KOPT-K1 (cell line): ENCODE measurements at regions not wholly inside any gene's neighbourhood (a gene's known extent, or its start where the extent isn't known, plus 50 kb on each side); places are given as distances from the start of the nearest gene placed in this dataset.

ENCODE experiments used
- H3K27ac ChIP-seq: fragments of 200-600 bp; sonication (generic); 2 replicates; pipeline ENCODE4 v1.5.1; 2016; ENCODE audit warnings: antibody characterized with exemption, mild to moderate bottlenecking, low read depth, low read length; ENCODE audit not compliant: poor library complexity, severe bottlenecking
- H3K36me3 ChIP-seq: fragments of 200-600 bp; sonication (generic); 2 replicates; pipeline ENCODE4 v1.5.1; 2017; ENCODE audit warnings: antibody characterized with exemption, mild to moderate bottlenecking, low read length, moderate library complexity; ENCODE audit not compliant: insufficient read depth
- H3K9me3 ChIP-seq: fragments of 200-600 bp; sonication (generic); 2 replicates; pipeline ENCODE4 v1.5.1; 2017; ENCODE audit warnings: antibody characterized with exemption, low read length, mild to moderate bottlenecking; ENCODE audit not compliant: insufficient read depth, poor library complexity, severe bottlenecking

GRCh38 chr17:33438578-33438977, 145.5 kb upstream of the ASIC2 start:
- H3K27ac ChIP-seq = no peak overlapping the region
- no peaks in the 10 kb centered on the region for H3K9me3 ChIP-seq
- H3K36me3 ChIP-seq = no peaks in the 10 kb centered on the region

GRCh38 chr17:33442320-33442719, 149.2 kb upstream of the ASIC2 start:
- no peaks in the 10 kb centered on the region for H3K36me3 ChIP-seq

DNA sequence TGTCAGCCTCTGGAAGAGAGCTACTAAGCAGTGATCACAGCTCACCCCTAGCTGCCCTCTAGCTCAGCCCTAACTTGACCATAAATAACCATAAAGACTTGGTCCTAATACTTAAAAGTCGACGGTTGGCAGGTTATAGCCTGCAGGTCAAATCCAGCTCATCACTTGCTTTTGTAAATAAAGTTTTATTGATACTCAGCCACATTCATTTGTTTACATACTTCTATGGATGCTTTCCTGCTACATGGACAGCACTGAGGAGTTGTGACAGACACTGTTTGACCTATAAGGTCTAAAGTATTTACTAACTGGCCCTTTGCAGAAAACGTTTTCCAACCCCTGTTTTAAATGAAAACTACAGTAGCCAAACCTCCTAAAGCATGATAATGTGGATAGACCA, 151.6 kb upstream of the ASIC2 start:
- H3K27ac ChIP-seq = no peak overlapping the region
- no peaks in the 10 kb centered on the region for H3K9me3 ChIP-seq
- H3K36me3 ChIP-seq = no peaks in the 10 kb centered on the region

More at GRCh38 chr17:33442320-33442719, 149.2 kb upstream of the ASIC2 start:
- no peak overlapping the region for H3K27ac ChIP-seq
- H3K9me3 ChIP-seq = no peaks in the 10 kb centered on the region

DNA sequence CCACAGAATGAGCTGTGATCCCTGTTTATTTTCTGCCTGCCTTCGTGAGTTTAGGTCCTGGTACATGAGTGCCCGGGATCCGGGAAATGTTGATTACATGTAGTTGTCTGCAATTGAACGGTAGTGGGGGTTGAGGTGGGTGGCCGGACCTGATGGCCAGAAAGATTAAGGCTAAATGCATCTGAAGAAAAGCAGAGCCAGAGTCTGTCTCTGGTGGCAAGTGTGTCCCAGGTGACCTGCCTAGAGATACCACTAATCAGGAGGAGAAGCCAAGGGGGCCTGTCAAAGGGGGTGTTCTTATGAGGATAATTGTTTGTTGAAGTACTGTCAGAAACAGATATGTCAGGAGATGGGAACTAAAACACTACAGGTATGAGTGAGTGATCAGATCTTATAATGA, 154.0 kb upstream of the ASIC2 start:
- no peaks in the 10 kb centered on the region for H3K36me3 ChIP-seq
- no peaks in the 10 kb centered on the region for H3K9me3 ChIP-seq
- no peak overlapping the region for H3K27ac ChIP-seq

GRCh38 chr17:33451221-33451620, 158.1 kb upstream of the ASIC2 start:
- no peaks in the 10 kb centered on the region for H3K36me3 ChIP-seq
- H3K9me3 ChIP-seq = no peaks in the 10 kb centered on the region
- no peak overlapping the region for H3K27ac ChIP-seq

GRCh38 chr17:33457477-33457876, 164.4 kb upstream of the ASIC2 start:
- H3K27ac ChIP-seq = no peak overlapping the region
- H3K9me3 ChIP-seq = no peaks in the 10 kb centered on the region
- H3K36me3 ChIP-seq = no peaks in the 10 kb centered on the region

DNA sequence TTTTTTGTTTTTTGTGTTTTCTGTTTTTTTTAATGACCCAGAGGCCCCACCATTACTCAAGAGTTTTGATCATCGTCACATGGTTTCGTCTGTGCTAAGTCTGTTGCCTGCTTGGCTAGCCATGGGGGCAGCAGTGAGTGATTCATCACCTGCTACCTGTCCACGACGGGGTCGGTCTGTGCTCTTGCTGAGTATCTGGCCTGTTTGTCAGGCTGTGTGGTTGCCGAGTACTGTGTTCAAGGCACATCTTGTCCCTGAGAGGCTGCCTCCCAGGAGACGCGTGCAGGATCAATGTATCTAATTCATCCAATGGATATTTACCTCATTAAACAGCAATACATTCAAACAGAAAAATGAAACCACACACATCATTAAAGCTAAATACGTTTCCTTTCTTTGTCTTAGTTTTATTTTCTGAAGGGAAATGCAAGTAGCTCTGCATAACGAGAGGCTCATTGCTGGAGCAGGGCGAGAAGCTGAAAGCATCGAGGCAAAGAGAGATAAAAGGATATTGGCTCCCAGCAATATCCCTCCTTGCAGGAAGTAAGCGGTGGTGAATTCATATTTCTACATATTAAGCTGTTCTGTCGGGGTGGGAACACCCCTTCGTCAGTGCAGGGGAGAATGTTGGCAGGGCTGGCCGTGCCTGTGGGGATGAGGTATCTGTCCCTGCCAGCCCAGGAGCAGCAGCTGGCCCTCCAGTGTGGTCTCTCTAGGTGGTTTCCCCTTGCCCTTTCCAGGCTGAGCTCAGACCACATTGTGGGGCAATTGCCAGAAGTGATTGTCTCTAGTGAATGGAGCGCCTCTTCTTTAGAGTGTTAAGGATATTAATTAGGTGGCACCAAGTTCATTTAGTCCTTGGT, 166.2 kb upstream of the ASIC2 start:
- no peak overlapping the region for H3K27ac ChIP-seq
- no peaks in the 10 kb centered on the region for H3K36me3 ChIP-seq
- no peaks in the 10 kb centered on the region for H3K9me3 ChIP-seq

GRCh38 chr17:33460781-33461450, 167.8 kb upstream of the ASIC2 start:
- Histone ChIP-seq H3K9me3 (no peaks in the 10 kb centered on the region), H3K36me3 (no peaks in the 10 kb centered on the region), H3K27ac (no peak overlapping the region)

- no peak overlapping the region for H3K27ac ChIP-seq
- H3K9me3 ChIP-seq = no peaks in the 10 kb centered on the region
- H3K36me3 ChIP-seq = no peaks in the 10 kb centered on the region
These were observed 170.8 kb upstream of the ASIC2 start for GRCh38 chr17:33463887-33464286.

- H3K9me3 ChIP-seq = no peaks in the 10 kb centered on the region
- no peaks in the 10 kb centered on the region for H3K36me3 ChIP-seq
- no peak overlapping the region for H3K27ac ChIP-seq
These were observed 171.7 kb upstream of the ASIC2 start for GRCh38 chr17:33464669-33465280.

GRCh38 chr17:33469421-33469820, 176.3 kb upstream of the ASIC2 start:
- Histone ChIP-seq H3K27ac (no peak overlapping the region), H3K36me3 (no peaks in the 10 kb centered on the region), H3K9me3 (no peaks in the 10 kb centered on the region)

- Histone ChIP-seq H3K27ac (no peak overlapping the region), H3K9me3 (no peaks in the 10 kb centered on the region), H3K36me3 (no peaks in the 10 kb centered on the region)
These were observed 176.8 kb upstream of the ASIC2 start for GRCh38 chr17:33469911-33470310.

DNA sequence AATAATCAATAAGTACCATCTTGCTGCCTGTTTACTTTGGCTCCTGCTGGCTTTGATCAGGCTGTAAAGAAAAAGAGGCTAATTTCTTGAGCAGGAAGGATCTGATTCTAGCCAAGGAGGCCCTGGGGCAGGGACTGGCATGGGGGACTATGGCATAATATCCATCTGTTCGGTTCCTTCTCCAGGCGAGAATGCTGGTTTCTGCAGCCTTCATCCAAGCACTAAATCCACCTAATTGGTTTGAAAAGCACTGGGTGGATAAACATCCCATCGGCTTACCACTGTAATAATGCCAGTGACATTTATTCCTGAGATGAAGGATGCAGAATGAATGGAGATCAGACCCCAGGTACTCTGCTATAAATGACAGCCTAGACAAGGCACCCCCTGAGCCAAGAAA, 180.0 kb upstream of the ASIC2 start:
- no peak overlapping the region for H3K27ac ChIP-seq
- H3K36me3 ChIP-seq = no peaks in the 10 kb centered on the region
- H3K9me3 ChIP-seq = no peaks in the 10 kb centered on the region

- no peaks in the 10 kb centered on the region for H3K9me3 ChIP-seq
- no peaks in the 10 kb centered on the region for H3K36me3 ChIP-seq
- H3K27ac ChIP-seq = no peak overlapping the region
These were observed 181.7 kb upstream of the ASIC2 start for GRCh38 chr17:33474789-33475188.

- Histone ChIP-seq H3K9me3 (no peaks in the 10 kb centered on the region), H3K36me3 (no peaks in the 10 kb centered on the region), H3K27ac (no peak overlapping the region)
These were observed 182.5 kb upstream of the ASIC2 start for GRCh38 chr17:33475594-33475993.
